Brain microvascular endothelial cell (primary cell): ENCODE measurements at regions not wholly inside any gene's neighbourhood (a gene's known extent, or its start where the extent isn't known, plus 50 kb on each side); places are given as distances from the start of the nearest gene placed in this dataset.

ENCODE experiments used
- DNase-seq: peaks from one replicate; pipeline ENCODE4 v3.0.0-alpha.2; 2020
- H3K27ac ChIP-seq: fragments of 250-450 bp; sonication (Bioruptor Pico); 2 replicates; pipeline ENCODE4 v1.5.1; 2020; ENCODE audit warnings: mild to moderate bottlenecking, moderate library complexity
- H3K27me3 ChIP-seq: fragments of 250-450 bp; sonication (Bioruptor Pico); replicated peaks from 2 replicates; pipeline ENCODE4 v1.5.1; 2020; ENCODE audit warnings: mild to moderate bottlenecking
- H3K36me3 ChIP-seq: fragments of 250-450 bp; sonication (Bioruptor Pico); replicated peaks from 2 replicates; pipeline ENCODE4 v1.5.1; 2020; ENCODE audit warnings: mild to moderate bottlenecking
- H3K4me3 ChIP-seq: 2 replicates; pipeline ENCODE4 v1.5.1; 2011; ENCODE audit warnings: low read depth, mild to moderate bottlenecking, control low read depth, low read length, moderate library complexity
- in situ Hi-C: cut with HindIII; loops from 2 replicates; pipeline ENCODE4 v1.10.0; 2017; ENCODE audit warnings: low sequenced_read_pairs, low pct_ligation_motif_present
- TF ChIP-seq, protein P1 (sequence below): IDR thresholded peaks from 2 replicates; pipeline ENCODE4 v1.5.1; 2011; ENCODE audit warnings: low read depth, mild to moderate bottlenecking, moderate library complexity, low read length, control low read depth, inconsistent platforms; ENCODE audit errors: missing control alignments

DNA sequence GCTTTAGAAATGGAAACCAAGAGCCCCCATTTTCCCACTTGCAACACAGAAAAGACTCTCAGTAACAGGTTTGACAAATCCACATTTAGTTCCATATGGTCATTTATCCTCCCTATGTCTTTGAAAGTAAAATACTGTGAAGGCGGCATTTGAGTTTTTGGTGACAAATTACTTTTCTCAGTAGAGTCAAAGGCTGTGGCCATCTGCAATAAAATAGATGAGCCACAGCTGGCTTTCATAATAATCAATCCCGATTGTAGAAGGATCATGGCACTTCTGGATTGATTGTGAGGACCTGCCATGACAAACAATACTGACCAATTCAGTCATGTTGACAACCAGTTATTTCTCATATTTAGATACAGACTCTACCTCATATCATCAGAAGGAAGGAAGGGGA is 512.0 kb upstream of the ADGRL2 start:
- TF ChIP-seq, protein P1, sequence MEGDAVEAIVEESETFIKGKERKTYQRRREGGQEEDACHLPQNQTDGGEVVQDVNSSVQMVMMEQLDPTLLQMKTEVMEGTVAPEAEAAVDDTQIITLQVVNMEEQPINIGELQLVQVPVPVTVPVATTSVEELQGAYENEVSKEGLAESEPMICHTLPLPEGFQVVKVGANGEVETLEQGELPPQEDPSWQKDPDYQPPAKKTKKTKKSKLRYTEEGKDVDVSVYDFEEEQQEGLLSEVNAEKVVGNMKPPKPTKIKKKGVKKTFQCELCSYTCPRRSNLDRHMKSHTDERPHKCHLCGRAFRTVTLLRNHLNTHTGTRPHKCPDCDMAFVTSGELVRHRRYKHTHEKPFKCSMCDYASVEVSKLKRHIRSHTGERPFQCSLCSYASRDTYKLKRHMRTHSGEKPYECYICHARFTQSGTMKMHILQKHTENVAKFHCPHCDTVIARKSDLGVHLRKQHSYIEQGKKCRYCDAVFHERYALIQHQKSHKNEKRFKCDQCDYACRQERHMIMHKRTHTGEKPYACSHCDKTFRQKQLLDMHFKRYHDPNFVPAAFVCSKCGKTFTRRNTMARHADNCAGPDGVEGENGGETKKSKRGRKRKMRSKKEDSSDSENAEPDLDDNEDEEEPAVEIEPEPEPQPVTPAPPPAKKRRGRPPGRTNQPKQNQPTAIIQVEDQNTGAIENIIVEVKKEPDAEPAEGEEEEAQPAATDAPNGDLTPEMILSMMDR: no peak
- in situ Hi-C loops: no loop called here
- H3K27me3 ChIP-seq: no peaks in the 10 kb centered on the region
- H3K4me3 ChIP-seq: no peak overlapping the region
- H3K27ac ChIP-seq: no peak overlapping the region
- no peak for DNase-seq
- H3K36me3 ChIP-seq: no peaks in the 10 kb centered on the region

DNA sequence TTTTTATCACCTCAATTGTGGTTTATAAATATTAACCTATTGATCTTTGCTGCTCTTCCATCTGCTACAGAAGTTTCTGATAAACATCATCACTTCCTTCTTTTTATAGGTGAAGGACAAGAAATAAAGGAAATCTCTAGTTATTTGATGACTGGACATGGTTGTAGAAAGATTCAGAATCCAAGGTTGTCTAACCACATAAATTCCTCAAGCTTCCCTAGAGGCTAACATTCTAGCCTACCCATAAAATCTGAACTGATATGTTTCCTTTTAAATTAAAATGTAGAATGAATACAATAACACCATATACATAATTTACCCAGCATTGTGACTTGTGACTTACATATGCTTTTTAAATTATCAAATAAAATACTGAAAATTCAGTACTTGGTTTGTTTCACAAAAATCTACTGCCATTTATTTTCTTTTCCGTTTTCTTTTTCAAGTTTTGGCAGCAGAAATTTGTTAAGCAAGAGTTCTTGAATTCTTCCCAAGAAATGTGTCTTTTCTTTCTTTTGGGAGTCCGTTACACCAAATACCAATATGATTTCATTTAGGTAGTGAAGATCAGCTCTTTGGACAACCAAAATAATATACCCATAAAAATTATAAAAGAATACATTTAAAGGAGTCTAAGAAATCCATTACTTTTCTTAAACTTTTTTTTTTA is 513.2 kb upstream of the ADGRL2 start:
- no peak for DNase-seq

DNA sequence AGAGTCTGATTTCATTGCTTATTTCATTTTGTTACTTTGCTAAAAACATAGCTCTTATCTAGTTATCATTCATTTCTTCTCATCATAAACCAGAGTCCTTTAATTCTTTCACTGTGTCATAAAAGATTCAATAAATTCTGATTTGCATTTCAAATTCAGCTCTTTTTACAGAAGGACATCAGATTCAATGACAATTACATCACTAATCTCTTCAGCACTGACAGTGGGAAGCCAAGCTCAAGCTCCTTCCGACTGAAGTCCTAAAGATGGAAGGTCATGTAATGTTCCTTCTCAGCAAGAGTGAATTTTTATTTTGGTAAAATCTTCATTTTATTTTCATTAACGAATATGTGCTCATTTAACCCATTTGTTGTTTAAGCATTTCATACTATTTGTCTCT is 530.7 kb upstream of the ADGRL2 start:
- TF ChIP-seq, protein P1: no peak
- in situ Hi-C loops: no loop called here
- Histone ChIP-seq H3K4me3 (no peak overlapping the region), H3K27ac (no peak overlapping the region), H3K36me3 (no peaks in the 10 kb centered on the region), H3K27me3 (no peaks in the 10 kb centered on the region)
- no peak for DNase-seq

More for the DNA sequence above, 513.2 kb upstream of the ADGRL2 start:
- in situ Hi-C loops: no loop called here
- TF ChIP-seq, protein P1: no peak
- Histone ChIP-seq H3K27ac (no peak overlapping the region), H3K27me3 (no peaks in the 10 kb centered on the region), H3K36me3 (no peaks in the 10 kb centered on the region), H3K4me3 (no peak overlapping the region)

DNA sequence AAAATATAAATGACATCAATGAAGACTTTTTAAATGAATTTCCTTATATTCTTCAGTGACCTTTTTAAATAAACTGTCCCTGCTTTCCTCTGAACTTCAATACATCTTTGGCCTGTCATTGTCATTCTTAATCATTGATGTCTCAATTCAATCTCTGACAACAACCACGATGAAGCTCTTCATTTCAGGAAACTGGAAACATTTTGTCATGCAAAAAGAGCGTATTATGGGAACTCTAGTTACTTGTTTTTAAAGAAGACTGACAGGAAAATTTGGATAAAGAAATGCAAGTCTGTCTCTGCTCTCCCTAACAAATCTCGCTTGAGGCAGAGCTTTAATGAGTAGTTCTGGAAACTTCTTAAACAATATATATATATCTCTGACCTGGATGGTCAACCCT is 535.8 kb upstream of the ADGRL2 start:
- in situ Hi-C loops: no loop called here
- no peak for DNase-seq
- H3K27me3 ChIP-seq: no peaks in the 10 kb centered on the region
- no peak overlapping the region for H3K4me3 ChIP-seq
- TF ChIP-seq, protein P1: no peak
- no peak overlapping the region for H3K27ac ChIP-seq
- H3K36me3 ChIP-seq: no peaks in the 10 kb centered on the region

DNA sequence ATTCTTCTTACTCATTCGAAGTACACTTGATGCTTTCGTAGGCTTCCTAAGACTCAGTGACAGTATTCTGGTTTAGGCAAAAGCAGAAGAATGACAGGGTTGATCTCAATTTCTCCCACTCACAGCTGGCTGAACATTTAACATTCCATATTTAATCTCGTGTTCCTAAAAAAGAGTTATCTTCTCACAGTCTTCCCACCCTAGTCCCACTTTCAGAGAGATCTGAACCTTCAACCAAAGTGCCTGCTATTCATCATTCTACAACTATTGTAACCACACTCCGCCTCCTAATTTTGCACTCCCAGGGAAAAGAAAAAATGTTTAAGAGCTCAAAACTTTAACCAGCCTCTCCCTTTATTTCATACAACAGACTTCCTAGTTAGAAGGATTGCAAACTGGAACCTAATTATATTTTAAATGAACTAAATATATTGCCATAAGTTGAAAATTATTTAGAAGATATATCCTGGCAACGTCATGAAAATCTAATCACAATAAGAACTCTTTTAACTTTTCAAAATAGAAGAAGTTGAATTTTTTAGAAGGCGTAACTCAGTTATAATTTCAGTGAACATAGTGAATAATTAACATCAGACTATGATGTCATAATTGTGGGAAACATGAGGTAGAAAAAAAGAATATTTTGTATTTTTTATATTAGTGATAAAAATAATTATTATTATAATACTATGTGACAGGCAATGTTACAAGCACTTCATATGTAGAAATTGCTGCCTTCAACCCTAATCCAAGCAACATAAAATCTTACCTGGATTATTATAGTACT is 540.9 kb upstream of the ADGRL2 start:
- TF ChIP-seq, protein P1: no peak
- Histone ChIP-seq H3K4me3 (no peak overlapping the region), H3K27ac (no peak overlapping the region), H3K27me3 (no peaks in the 10 kb centered on the region), H3K36me3 (no peaks in the 10 kb centered on the region)
- DNase-seq: no peak
- in situ Hi-C loops: no loop called here
